Caco-2 (cell line): ENCODE measurements at regions not wholly inside any gene's neighbourhood (a gene's known extent, or its start where the extent isn't known, plus 50 kb on each side); places are given as distances from the start of the nearest gene placed in this dataset.

Source experiments
- BruUV-seq: library from RNA; stranded (reverse); fragments of 400-500 nt; replicated peaks from 2 replicates; lab custom pipeline; 2021; lab: Mats Ljungman, UMichigan
- CTCF ChIA-PET: fragments of 300-600 bp; sonication (Branson Sonifier 250); formaldehyde crosslinking; loops from one replicate; lab custom pipeline; 2022; ENCODE audit warnings: antibody characterized with exemption; lab: Charles Lee
- POLR2A ChIA-PET: fragments of 300-600 bp; sonication (Branson Sonifier 250); formaldehyde crosslinking; loops from one replicate; lab custom pipeline; 2022; ENCODE audit warnings: antibody characterized with exemption; lab: Charles Lee
- DNase-seq, 2 experiments: peaks; one replicate each; pipeline versions ENCODE4 v3.0.0 to v3.0.0-alpha.2; 2020 to 2022
- H3K27me3 ChIP-seq: replicated peaks from 2 replicates; pipeline ENCODE4 v1.6.0; 2011; ENCODE audit warnings: low read length; ENCODE audit not compliant: control insufficient read depth, insufficient read depth
- H3K36me3 ChIP-seq: 2 replicates; pipeline ENCODE4 v1.5.1; 2011; ENCODE audit warnings: low read length; ENCODE audit not compliant: control insufficient read depth, insufficient read depth
- H3K4me1 ChIP-seq: fragments of 250-450 bp; sonication (Bioruptor Pico); 2 replicates; pipeline ENCODE4 v1.5.1; 2020; ENCODE audit warnings: mild to moderate bottlenecking
- H3K4me3 ChIP-seq: 2 replicates; pipeline ENCODE4 v1.5.1; 2011; ENCODE audit warnings: low read depth, mild to moderate bottlenecking, control low read depth, low read length
- H3K9me3 ChIP-seq: fragments of 250-450 bp; sonication (Bioruptor Pico); 2 replicates; pipeline ENCODE4 v1.5.1; 2020; ENCODE audit warnings: mild to moderate bottlenecking, moderate library complexity
- H3K27ac Mint-ChIP-seq: one replicate; pipeline ENCODE4 v1.8.0; 2022; ENCODE audit warnings: mixed read lengths; ENCODE audit not compliant: unreplicated experiment
- H3K27me3 Mint-ChIP-seq: one replicate; pipeline ENCODE4 v1.8.0; 2022; ENCODE audit warnings: mixed read lengths; ENCODE audit not compliant: insufficient read depth, unreplicated experiment
- H3K36me3 Mint-ChIP-seq: one replicate; pipeline ENCODE4 v1.8.0; 2022; ENCODE audit warnings: mild to moderate bottlenecking, mixed read lengths; ENCODE audit not compliant: insufficient read depth, unreplicated experiment
- H3K4me1 Mint-ChIP-seq: one replicate; pipeline ENCODE4 v1.8.0; 2022; ENCODE audit warnings: low read depth, mixed read lengths; ENCODE audit not compliant: unreplicated experiment
- H3K4me3 Mint-ChIP-seq: one replicate; pipeline ENCODE4 v1.8.0; 2022; ENCODE audit warnings: mild to moderate bottlenecking, moderate library complexity, mixed read lengths; ENCODE audit not compliant: unreplicated experiment
- H3K9me3 Mint-ChIP-seq: one replicate; pipeline ENCODE4 v1.8.0; 2022; ENCODE audit warnings: mixed read lengths; ENCODE audit not compliant: unreplicated experiment
- CTCF ChIP-seq, 2 experiments: fragments of 200-600 bp in 1 of 2; IDR thresholded peaks; 1 replicate in 1 of 2; 2 replicates in 1 of 2; pipeline versions ENCODE4 v1.5.1 to v1.8.0; 2011 to 2022; ENCODE audit warnings: antibody characterized with exemption in 1 of 2, control low read depth in 1 of 2, inconsistent platforms in 1 of 2, low read depth in 1 of 2, low read length in 1 of 2, mild to moderate bottlenecking in 1 of 2, moderate library complexity in 1 of 2; ENCODE audit not compliant: insufficient read depth in 1 of 2, severe bottlenecking in 1 of 2, unreplicated experiment in 1 of 2
- intact Hi-C: fragments of 100-400 bp; cut with micrococcal nuclease; formaldehyde crosslinking; loops from one replicate; pipeline ENCODE4 v1.10.0; 2022; ENCODE audit not compliant: unreplicated experiment

- no peaks in the 10 kb centered on the region for H3K9me3 Mint-ChIP-seq
These were observed 1065.1 kb downstream of the AGBL1 start for GRCh38 chr15:87144775-87145174.

GRCh38 chr15:87142096-87142495, 1062.4 kb downstream of the AGBL1 start:
- Histone ChIP-seq H3K27me3 (no peaks in the 10 kb centered on the region), H3K9me3 (no peaks in the 10 kb centered on the region), H3K36me3 (no peaks in the 10 kb centered on the region), H3K4me1 (no peaks in the 10 kb centered on the region), H3K4me3 (no peak overlapping the region)
- no peak overlapping the region for H3K27ac Mint-ChIP-seq
- ChIA-PET CTCF (no interaction called here), POLR2A (no interaction called here)
- no TSS peak for BruUV-seq
- intact Hi-C loops = no loop called here
- H3K27me3 Mint-ChIP-seq = no peaks in the 10 kb centered on the region
- no peaks in the 10 kb centered on the region for H3K36me3 Mint-ChIP-seq
- no peaks in the 10 kb centered on the region for H3K9me3 Mint-ChIP-seq
- no peak overlapping the region for H3K4me3 Mint-ChIP-seq
- no peak for TF ChIP-seq CTCF (IDR thresholded peaks at IDR 0.05; ENCODE audit: insufficient read depth in 1 of 2, low read depth in 1 of 2, low read length in 1 of 2, severe bottlenecking in 1 of 2, unreplicated experiment in 1 of 2)
- H3K4me1 Mint-ChIP-seq = no peaks in the 10 kb centered on the region
- DNase-seq = no peak

More at GRCh38 chr15:87144775-87145174, 1065.1 kb downstream of the AGBL1 start:
- no TSS peak for BruUV-seq
- DNase-seq = no peak
- Histone ChIP-seq H3K36me3 (no peaks in the 10 kb centered on the region), H3K9me3 (no peaks in the 10 kb centered on the region), H3K27me3 (no peaks in the 10 kb centered on the region), H3K4me3 (no peak overlapping the region), H3K4me1 (no peaks in the 10 kb centered on the region)
- Mint-ChIP-seq H3K36me3 (no peaks in the 10 kb centered on the region), H3K4me1 (no peaks in the 10 kb centered on the region), H3K4me3 (no peak overlapping the region), H3K27ac (no peak overlapping the region), H3K27me3 (peaks cover 3% of the 10 kb centered on the region)
- intact Hi-C loops = no loop called here
- POLR2A ChIA-PET = no interaction called here
- no peak for TF ChIP-seq CTCF (IDR thresholded peaks at IDR 0.05; ENCODE audit: insufficient read depth in 1 of 2, low read depth in 1 of 2, low read length in 1 of 2, severe bottlenecking in 1 of 2, unreplicated experiment in 1 of 2)
- CTCF ChIA-PET = no interaction called here

- Histone ChIP-seq H3K36me3 (no peaks in the 10 kb centered on the region), H3K4me3 (no peak overlapping the region), H3K27me3 (no peaks in the 10 kb centered on the region), H3K4me1 (no peaks in the 10 kb centered on the region), H3K9me3 (no peaks in the 10 kb centered on the region)
- ChIA-PET CTCF (no interaction called here), POLR2A (no interaction called here)
- Mint-ChIP-seq H3K4me3 (no peak overlapping the region), H3K27ac (no peak overlapping the region), H3K36me3 (no peaks in the 10 kb centered on the region), H3K9me3 (no peaks in the 10 kb centered on the region), H3K27me3 (no peaks in the 10 kb centered on the region), H3K4me1 (no peaks in the 10 kb centered on the region)
- no peak for DNase-seq
- intact Hi-C loops = no loop called here
- BruUV-seq = no TSS peak
- no peak for TF ChIP-seq CTCF (IDR thresholded peaks at IDR 0.05; ENCODE audit: insufficient read depth in 1 of 2, low read depth in 1 of 2, low read length in 1 of 2, severe bottlenecking in 1 of 2, unreplicated experiment in 1 of 2)
These were observed 1055.4 kb downstream of the AGBL1 start for GRCh38 chr15:87135109-87135508.
